K562 (cell line): ENCODE measurements at regions not wholly inside any gene's neighbourhood (a gene's known extent, or its start where the extent isn't known, plus 50 kb on each side); places are given as distances from the start of the nearest gene placed in this dataset.

Experiments
- ATAC-seq: fragments of 200-7000 bp; cut with Tn5 transposase; 3 replicates; pipeline ENCODE4 v1.9.1; 2020; ENCODE audit warnings: moderate library complexity
- BruUV-seq: library from RNA; stranded (reverse); fragments of 400-500 nt; replicated peaks from 2 replicates; lab custom pipeline; 2021; lab: Mats Ljungman, UMichigan
- CTCF ChIA-PET: fragments of 300-600 bp; formaldehyde crosslinking; extraction: SDS; loops from one replicate; lab custom pipeline; 2021; ENCODE audit warnings: low intra/inter-chr PET ratio; lab: Yijun Ruan, JAX
- POLR2A ChIA-PET: fragments of 300-600, 350-650 bp; sonication (Branson Sonifier 250); formaldehyde crosslinking; extraction: SDS; loops from one replicate; lab custom pipeline; 2021; ENCODE audit warnings: antibody characterized with exemption, inconsistent platforms; lab: Yijun Ruan, JAX
- DNase-seq, 4 experiments: peaks; one replicate each; pipeline versions ENCODE4 v3.0.0 to v3.0.0-alpha.2; 2011 to 2018; ENCODE audit warnings: low spot score in 3 of 4, mixed read lengths in 3 of 4; ENCODE audit errors: extremely low read depth in 1 of 4
- FAIRE-seq: peaks from 2 replicates; lab custom pipeline; 2011; peaks lifted over from hg19 to GRCh38; lab: Jason Lieb, UNC
- H2AFZ ChIP-seq: 2 replicates; pipeline ENCODE4 v1.6.0; 2011; ENCODE audit warnings: low read depth, low read length, control low read depth, inconsistent platforms
- H3K27ac ChIP-seq: fragments of 200-600 bp; 3 replicates; pipeline ENCODE4 v1.8.0; 2011; ENCODE audit warnings: low read depth, mild to moderate bottlenecking, control low read depth, inconsistent platforms, low read length, moderate library complexity, mixed read lengths; ENCODE audit errors: extremely low read depth
- H3K27me3 ChIP-seq, 2 experiments: fragments of 300-600 bp in 1 of 2; 2 replicates in 1 of 2; 3 replicates in 1 of 2; pipeline versions ENCODE4 v1.6.0 to v1.8.0; 2011; ENCODE audit warnings: inconsistent platforms in 2 of 2, low read length in 2 of 2, mild to moderate bottlenecking in 1 of 2, mixed read lengths in 1 of 2, moderate library complexity in 1 of 2; ENCODE audit not compliant: control insufficient read depth in 2 of 2, insufficient read depth in 2 of 2
- H3K36me3 ChIP-seq: fragments of 300-600 bp; 3 replicates; pipeline ENCODE4 v1.8.0; 2011; ENCODE audit warnings: mild to moderate bottlenecking, low read length, inconsistent platforms; ENCODE audit not compliant: control insufficient read depth, insufficient read depth
- H3K4me1 ChIP-seq, 2 experiments: fragments of 200-600 bp in 1 of 2; replicated peaks in 1 of 2; 2 replicates in 1 of 2; 3 replicates in 1 of 2; pipeline versions ENCODE4 v1.5.1 to v1.8.0; 2011; ENCODE audit warnings: inconsistent platforms in 2 of 2, low read length in 2 of 2, mild to moderate bottlenecking in 1 of 2, mixed read lengths in 1 of 2, moderate library complexity in 1 of 2; ENCODE audit not compliant: control insufficient read depth in 2 of 2, insufficient read depth in 2 of 2
- H3K4me2 ChIP-seq: 2 replicates; pipeline ENCODE4 v1.6.1; 2011; ENCODE audit warnings: low read length, control low read depth, inconsistent platforms, mixed read lengths; ENCODE audit not compliant: insufficient read depth
- H3K4me3 ChIP-seq: fragments of 200-600 bp; sonication (generic), shearing (Covaris generic); 2 replicates; pipeline ENCODE4 v1.5.1; 2016; ENCODE audit warnings: control low read depth, inconsistent platforms
- H3K79me2 ChIP-seq: fragments of 200-600 bp; 3 replicates; pipeline ENCODE4 v1.8.0; 2011; ENCODE audit warnings: low read length, inconsistent platforms; ENCODE audit not compliant: control insufficient read depth, insufficient read depth
- H3K9ac ChIP-seq, 2 experiments: 2 replicates each; pipeline versions ENCODE4 v1.6.0 to v1.6.1; 2011; ENCODE audit warnings: low read depth in 2 of 2, low read length in 2 of 2, control low read depth in 1 of 2, inconsistent platforms in 1 of 2, mild to moderate bottlenecking in 1 of 2, mixed read lengths in 1 of 2; ENCODE audit not compliant: insufficient read depth in 1 of 2
- H3K9me1 ChIP-seq: one replicate; pipeline ENCODE4 v1.6.0; 2011; ENCODE audit warnings: inconsistent platforms, mild to moderate bottlenecking, low read length, moderate library complexity; ENCODE audit not compliant: control insufficient read depth, insufficient read depth
- H3K9me3 ChIP-seq: replicated peaks from 2 replicates; pipeline ENCODE4 v1.5.1; 2011; ENCODE audit warnings: low read depth, low read length, inconsistent platforms; ENCODE audit not compliant: control insufficient read depth, insufficient read depth
- H4K20me1 ChIP-seq: replicated peaks from 2 replicates; pipeline ENCODE4 v1.6.1; 2011; ENCODE audit warnings: low read length, inconsistent platforms, mixed read lengths; ENCODE audit not compliant: control insufficient read depth, insufficient read depth
- BRCA1 ChIP-seq, 2 experiments: fragments of 450-650 bp in 1 of 2; sonication (generic) in 1 of 2; formaldehyde crosslinking in 1 of 2; IDR thresholded peaks; 2 replicates each; pipeline versions ENCODE4 v1.5.0 to v1.6.1; 2017 to 2020; ENCODE audit warnings: mild to moderate bottlenecking in 1 of 2, missing genetic modification reagents in 1 of 2
- HLTF ChIP-seq: fragments of 450-650 bp; IDR thresholded peaks from 2 replicates; pipeline ENCODE4 v1.6.1; 2016
- TGIF2 ChIP-seq: sonication (generic); formaldehyde crosslinking; IDR thresholded peaks from 2 replicates; pipeline ENCODE4 v1.8.1; 2022; ENCODE audit warnings: mild to moderate bottlenecking, missing genetic modification reagents, moderate library complexity
- ZNF785 ChIP-seq: fragments of 250-450 bp; sonication (Bioruptor Pico); IDR thresholded peaks from 2 replicates; pipeline ENCODE4 v1.4.0; 2020; ENCODE audit warnings: mild to moderate bottlenecking
- WGBS: fragments of 100-300 bp; shearing (Covaris generic); methylation state at CpG from one replicate; pipeline ENCODE4 v1.1.6; 2016; ENCODE audit warnings: low coverage, mixed read lengths; ENCODE audit not compliant: insufficient coverage; ENCODE audit errors: missing lambda C conversion rate; 5-methylcytosine and 5-hydroxymethylcytosine counted together
- in situ Hi-C: fragments of 300-500 bp; cut with MboI; formaldehyde crosslinking; loops from 4 replicates; pipeline ENCODE4 v1.15.0; 2018; ENCODE audit warnings: inconsistent platforms, mixed read lengths
- intact Hi-C: fragments of 100-400 bp; cut with micrococcal nuclease; formaldehyde crosslinking; loops from 2 replicates; pipeline ENCODE4 v1.14.2; 2022
- TF ChIP-seq, protein P1 (sequence below): sonication (generic); formaldehyde crosslinking; IDR thresholded peaks from 2 replicates; pipeline ENCODE4 v1.8.0; 2022; ENCODE audit warnings: mild to moderate bottlenecking, low read depth, missing genetic modification reagents
- TF ChIP-seq, protein P2 (sequence below): fragments of 150-350 bp; conservative IDR thresholded peaks from 2 replicates; pipeline ENCODE4 v1.6.1; 2014; ENCODE audit warnings: low read length
- TF ChIP-seq, protein P3 (sequence below): fragments of 450-650 bp; formaldehyde crosslinking; IDR thresholded peaks from 2 replicates; pipeline ENCODE4 v1.4.0; 2020; ENCODE audit warnings: mild to moderate bottlenecking, moderate library complexity
- TF ChIP-seq, protein P4 (sequence below): sonication (generic); formaldehyde crosslinking; IDR thresholded peaks from 2 replicates; pipeline ENCODE4 v1.8.1; 2023; ENCODE audit warnings: mild to moderate bottlenecking, missing genetic modification reagents
- TF ChIP-seq, protein P5 (sequence below): sonication (generic); formaldehyde crosslinking; IDR thresholded peaks from 2 replicates; pipeline ENCODE4 v1.9.0; 2022; ENCODE audit warnings: mild to moderate bottlenecking, missing genetic modification reagents

DNA sequence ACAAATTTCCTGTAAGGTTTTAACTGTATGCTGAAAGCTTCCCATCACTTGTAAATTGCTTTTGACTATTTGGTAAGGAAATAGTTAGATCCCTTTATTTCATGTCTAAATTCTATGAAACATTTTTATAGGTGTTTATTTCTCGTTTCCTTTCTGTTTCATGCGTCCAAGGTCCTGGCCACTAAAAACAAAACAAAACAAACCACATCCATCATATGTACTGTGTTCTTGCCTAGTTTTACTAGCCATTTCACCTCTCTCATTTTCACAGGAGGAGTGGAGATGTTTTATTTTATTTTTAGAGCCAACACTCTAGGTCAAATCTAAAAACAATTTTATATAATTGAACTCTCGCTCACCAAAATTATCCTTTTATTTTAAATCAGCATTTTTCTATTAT is 375.2 kb upstream of the CTSO start (continued):
- TF ChIP-seq, protein P1, sequence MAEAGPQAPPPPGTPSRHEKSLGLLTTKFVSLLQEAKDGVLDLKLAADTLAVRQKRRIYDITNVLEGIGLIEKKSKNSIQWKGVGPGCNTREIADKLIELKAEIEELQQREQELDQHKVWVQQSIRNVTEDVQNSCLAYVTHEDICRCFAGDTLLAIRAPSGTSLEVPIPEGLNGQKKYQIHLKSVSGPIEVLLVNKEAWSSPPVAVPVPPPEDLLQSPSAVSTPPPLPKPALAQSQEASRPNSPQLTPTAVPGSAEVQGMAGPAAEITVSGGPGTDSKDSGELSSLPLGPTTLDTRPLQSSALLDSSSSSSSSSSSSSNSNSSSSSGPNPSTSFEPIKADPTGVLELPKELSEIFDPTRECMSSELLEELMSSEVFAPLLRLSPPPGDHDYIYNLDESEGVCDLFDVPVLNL: no peak
- TF ChIP-seq, all 486 proteins: peak for 0

DNA sequence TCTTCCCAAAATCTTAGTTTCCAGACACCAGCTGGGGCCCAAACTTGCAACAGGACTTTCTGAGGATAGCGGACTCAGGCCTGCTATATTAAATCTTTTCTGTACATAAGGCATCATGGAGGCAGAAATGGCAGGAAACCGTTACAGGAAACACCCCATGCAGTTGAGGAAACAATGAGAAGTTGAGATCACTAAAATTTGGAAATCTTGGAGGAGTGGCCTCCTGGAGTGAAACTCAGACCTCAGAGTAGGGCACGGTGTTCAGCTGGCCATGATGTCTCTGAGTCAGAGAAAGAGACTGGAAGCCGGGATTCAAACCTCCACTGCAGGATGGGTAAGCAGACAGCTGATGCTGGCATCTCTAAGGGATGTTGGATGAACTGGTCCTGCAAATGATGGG is 372.6 kb upstream of the CTSO start:
- 8% methylated on average over 4 of the region's 4 CpGs for WGBS
- in situ Hi-C loops (no loop called here), intact Hi-C loops (no loop called here)
- no peaks in the 10 kb centered on the region for H3K36me3 ChIP-seq
- H3K27ac ChIP-seq: no peak overlapping the region
- ChIA-PET POLR2A (no interaction called here), CTCF (no interaction called here)
- no peaks in the 10 kb centered on the region for H3K4me1 ChIP-seq
- no peak for DNase-seq
- no peak overlapping the region for H3K4me3 ChIP-seq
- H2AFZ ChIP-seq: no peak overlapping the region
- no TSS peak for BruUV-seq
- no peak overlapping the region for H3K4me2 ChIP-seq
- no peak for ATAC-seq
- H3K27me3 ChIP-seq: no peaks in the 10 kb centered on the region
- TF ChIP-seq, protein P2, sequence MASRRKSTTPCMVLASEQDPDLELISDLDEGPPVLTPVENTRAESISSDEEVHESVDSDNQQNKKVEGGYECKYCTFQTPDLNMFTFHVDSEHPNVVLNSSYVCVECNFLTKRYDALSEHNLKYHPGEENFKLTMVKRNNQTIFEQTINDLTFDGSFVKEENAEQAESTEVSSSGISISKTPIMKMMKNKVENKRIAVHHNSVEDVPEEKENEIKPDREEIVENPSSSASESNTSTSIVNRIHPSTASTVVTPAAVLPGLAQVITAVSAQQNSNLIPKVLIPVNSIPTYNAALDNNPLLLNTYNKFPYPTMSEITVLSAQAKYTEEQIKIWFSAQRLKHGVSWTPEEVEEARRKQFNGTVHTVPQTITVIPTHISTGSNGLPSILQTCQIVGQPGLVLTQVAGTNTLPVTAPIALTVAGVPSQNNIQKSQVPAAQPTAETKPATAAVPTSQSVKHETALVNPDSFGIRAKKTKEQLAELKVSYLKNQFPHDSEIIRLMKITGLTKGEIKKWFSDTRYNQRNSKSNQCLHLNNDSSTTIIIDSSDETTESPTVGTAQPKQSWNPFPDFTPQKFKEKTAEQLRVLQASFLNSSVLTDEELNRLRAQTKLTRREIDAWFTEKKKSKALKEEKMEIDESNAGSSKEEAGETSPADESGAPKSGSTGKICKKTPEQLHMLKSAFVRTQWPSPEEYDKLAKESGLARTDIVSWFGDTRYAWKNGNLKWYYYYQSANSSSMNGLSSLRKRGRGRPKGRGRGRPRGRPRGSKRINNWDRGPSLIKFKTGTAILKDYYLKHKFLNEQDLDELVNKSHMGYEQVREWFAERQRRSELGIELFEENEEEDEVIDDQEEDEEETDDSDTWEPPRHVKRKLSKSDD: no peak
- TF ChIP-seq HLTF (no peak), BRCA1 (IDR thresholded peaks at IDR 0.05) (no peak), BRCA1 (CRISPR knock-in tag; IDR thresholded peaks at IDR 0.05) (no peak), ZNF785 (CRISPR knock-in tag) (no peak), TGIF2 (CRISPR knock-in tag) (no peak)
- TF ChIP-seq, protein P3, sequence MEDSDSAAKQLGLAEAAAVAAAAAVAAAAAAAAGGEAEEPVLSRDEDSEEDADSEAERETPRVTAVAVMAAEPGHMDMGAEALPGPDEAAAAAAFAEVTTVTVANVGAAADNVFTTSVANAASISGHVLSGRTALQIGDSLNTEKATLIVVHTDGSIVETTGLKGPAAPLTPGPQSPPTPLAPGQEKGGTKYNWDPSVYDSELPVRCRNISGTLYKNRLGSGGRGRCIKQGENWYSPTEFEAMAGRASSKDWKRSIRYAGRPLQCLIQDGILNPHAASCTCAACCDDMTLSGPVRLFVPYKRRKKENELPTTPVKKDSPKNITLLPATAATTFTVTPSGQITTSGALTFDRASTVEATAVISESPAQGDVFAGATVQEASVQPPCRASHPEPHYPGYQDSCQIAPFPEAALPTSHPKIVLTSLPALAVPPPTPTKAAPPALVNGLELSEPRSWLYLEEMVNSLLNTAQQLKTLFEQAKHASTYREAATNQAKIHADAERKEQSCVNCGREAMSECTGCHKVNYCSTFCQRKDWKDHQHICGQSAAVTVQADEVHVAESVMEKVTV: no peak
- TF ChIP-seq, protein P4, sequence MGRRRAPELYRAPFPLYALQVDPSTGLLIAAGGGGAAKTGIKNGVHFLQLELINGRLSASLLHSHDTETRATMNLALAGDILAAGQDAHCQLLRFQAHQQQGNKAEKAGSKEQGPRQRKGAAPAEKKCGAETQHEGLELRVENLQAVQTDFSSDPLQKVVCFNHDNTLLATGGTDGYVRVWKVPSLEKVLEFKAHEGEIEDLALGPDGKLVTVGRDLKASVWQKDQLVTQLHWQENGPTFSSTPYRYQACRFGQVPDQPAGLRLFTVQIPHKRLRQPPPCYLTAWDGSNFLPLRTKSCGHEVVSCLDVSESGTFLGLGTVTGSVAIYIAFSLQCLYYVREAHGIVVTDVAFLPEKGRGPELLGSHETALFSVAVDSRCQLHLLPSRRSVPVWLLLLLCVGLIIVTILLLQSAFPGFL: no peak
- TF ChIP-seq, protein P5, sequence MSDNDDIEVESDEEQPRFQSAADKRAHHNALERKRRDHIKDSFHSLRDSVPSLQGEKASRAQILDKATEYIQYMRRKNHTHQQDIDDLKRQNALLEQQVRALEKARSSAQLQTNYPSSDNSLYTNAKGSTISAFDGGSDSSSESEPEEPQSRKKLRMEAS (CRISPR knock-in tag): no peak
- no peak for FAIRE-seq
- no peak overlapping the region for H3K9ac ChIP-seq
- no peaks in the 10 kb centered on the region for H3K9me1 ChIP-seq
- no peaks in the 10 kb centered on the region for H3K9me3 ChIP-seq
- no peaks in the 10 kb centered on the region for H3K79me2 ChIP-seq
- H4K20me1 ChIP-seq: no peaks in the 10 kb centered on the region
